Right kidney (tissue), 1 donor: ENCODE measurements at regions not wholly inside any gene's neighbourhood (a gene's known extent, or its start where the extent isn't known, plus 50 kb on each side); places are given as distances from the start of the nearest gene placed in this dataset.
"Not testable (repeated sequence)": the region's sequence is repeated elsewhere in the genome, so short reads cannot be mapped to it uniquely, and the experiment has no call there.

Source experiments
- DNase-seq: peaks from one replicate; pipeline ENCODE4 v3.0.0-alpha.2; 2016

DNA sequence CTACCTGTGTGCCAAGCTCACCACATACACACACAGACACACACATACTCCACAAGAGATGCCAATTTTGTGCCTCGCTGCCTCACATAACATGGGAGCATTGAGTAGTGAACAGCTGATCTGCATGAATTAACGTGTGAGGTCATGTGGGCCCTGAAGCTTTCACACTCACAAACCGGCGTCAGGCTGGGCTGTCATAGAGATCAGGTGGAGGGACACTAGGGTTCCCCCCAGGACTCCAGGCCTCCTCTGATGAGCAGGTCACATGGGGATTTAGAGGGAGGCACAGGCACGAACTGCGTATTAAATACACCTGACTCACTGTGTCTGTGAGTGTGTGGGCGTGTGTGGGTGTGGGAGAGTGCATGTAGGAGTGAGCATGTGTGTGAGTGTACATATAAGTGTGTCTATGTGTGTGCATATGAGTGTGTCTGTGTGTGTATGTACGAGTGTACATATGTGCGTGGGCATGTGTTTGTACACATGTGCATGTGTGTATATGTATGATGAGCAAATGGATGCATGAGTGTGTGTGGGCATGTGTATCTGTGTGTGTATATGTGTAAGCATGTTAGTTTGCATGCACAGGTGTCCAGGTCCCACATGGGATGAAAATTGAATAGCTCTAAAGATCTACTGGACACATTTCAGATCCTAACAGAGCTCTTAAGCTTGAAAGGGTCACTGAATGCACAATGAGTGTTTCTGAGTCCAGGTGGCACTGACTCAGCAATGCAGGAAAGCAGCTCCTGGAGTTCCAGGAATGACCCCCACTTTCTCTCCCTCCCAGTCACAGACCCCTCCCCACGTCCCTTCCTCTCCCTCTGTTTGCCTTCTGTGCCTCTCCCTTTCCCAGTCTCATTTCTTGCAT, 336.6 kb downstream of the PREX1 start:
- no peak for DNase-seq

DNA sequence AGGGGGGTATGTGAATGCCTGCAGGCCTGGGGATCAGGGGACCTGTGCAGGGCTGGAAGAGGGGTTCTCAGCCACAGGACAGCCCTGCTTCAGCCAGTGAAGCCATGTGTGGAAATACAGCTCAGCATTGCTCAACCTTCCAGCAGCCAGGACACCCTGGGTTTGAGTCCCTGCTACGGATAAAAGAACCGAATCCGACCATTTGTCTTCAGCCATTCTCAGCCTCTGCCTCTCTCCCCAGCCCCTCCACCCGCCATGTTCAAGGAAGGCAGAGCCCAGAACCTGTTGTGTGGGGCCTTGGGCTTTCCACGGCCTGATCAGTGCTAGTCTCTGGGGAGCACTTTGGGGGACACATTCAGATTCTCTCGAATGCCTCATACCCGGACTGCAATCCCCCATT, 337.5 kb downstream of the PREX1 start:
- DNase-seq, result not testable (repeated sequence)

DNA sequence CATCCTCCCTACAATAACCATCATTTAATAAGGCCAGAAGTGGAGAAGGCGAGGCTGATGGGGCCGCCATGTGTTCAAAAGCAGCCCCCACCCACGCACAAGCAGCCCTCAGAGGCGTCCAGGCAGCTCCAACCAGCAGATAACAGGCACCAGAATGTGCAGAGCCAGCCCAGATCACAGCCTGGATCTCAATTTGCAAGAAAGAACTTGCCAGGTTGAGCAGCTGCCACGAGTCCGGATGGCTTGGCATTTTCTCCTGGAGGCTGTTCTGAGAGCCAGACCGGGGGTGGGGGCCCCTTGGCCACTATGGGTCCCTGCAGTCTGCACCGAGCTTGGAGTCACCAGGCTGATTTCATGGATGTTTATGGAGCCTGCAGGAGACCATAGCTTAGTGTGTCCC, 338.1 kb downstream of the PREX1 start:
- DNase-seq, result no peak

DNA sequence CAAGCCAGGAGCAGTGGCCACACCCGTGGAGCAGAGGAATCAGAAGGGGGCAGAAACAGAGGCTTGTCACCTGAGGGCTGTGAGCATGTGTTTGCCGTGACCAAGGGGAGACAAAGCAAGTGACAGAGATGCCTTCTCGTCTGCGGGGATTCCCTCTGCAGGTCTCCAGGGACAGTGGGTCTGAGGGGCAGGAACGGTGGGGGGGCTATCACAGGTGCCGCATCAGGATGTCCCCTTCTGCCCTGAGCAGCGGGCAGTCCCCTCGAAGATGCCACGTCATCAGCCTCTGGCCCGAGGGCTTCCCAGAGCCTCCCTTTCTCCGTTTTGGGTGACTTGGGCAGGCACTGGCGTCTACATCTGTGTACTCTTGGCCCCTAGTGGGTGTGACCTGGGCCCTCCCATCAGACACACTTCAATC, 338.7 kb downstream of the PREX1 start:
- DNase-seq, result no peak

DNA sequence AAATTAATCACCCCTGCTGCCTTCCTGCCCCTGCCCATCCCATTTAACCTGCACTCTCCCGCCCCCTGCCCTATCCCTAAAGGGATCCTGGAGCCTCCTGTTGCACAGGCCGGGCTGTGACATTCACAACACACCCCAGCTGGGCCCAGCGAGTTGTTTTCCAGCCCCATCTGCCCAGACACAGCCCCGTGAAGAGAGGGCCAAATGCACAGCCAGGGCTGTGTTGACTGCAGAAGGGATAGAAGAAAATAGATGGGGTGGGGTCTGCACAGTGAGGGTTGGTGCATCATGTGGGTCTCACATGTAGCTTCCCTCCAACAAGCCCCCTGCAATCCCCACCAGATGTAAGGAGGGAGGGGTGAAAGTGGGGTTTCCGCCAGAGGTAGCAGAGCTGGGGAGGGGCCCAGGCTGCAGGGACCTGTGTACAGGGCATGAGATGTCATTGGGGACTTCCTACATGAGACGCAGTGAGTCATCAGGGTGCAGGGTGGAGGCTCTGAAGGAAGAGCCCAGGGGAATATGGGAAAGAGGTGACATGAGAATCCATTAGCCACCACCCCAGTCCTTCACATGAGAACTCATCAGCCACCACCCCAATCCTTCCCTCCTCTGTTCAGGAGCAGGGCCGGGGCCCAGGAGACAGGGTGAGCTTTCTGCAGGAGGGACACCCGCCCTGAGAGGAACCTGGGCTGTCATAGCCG, 339.3 kb downstream of the PREX1 start:
- not testable (repeated sequence) for DNase-seq

DNA sequence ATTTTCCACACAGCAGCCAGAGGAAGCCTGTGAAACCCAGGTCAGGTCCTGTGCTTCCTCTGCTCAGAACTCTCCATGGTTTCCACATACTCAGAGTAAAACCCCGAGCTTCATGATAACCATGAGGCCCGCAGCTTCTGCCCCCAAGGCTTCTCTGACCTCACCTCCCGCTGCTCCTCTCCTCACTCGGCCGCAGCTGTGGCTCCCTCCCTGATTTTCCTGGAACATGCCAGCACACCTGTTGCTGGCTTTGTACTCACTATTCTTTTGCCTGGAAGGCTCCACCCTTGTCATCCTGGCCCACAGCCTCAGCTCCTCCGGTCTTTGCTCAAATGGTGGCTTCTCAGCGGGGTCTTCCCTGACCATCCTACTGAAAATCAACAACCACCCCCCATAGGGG, 341.7 kb downstream of the PREX1 start:
- DNase-seq, result no peak

DNA sequence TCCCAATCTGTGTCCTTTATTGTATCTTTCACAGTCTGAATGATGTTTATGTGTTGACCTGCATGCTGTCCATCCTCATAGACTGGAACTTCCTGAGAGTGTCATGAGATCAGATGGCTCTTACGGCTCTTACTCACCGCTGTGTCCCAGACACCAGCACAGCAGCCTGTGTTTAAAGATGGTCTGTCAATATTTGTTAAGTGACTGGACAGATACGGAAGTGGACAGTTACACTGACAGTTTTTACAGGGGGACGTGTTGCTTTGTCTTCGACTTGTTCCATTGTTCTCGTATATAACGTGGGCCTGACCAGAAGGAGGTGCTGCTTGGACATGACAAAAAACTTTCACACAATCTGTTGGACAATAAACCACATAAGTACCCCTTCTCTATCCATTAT, 342.6 kb downstream of the PREX1 start:
- not testable (repeated sequence) for DNase-seq

DNA sequence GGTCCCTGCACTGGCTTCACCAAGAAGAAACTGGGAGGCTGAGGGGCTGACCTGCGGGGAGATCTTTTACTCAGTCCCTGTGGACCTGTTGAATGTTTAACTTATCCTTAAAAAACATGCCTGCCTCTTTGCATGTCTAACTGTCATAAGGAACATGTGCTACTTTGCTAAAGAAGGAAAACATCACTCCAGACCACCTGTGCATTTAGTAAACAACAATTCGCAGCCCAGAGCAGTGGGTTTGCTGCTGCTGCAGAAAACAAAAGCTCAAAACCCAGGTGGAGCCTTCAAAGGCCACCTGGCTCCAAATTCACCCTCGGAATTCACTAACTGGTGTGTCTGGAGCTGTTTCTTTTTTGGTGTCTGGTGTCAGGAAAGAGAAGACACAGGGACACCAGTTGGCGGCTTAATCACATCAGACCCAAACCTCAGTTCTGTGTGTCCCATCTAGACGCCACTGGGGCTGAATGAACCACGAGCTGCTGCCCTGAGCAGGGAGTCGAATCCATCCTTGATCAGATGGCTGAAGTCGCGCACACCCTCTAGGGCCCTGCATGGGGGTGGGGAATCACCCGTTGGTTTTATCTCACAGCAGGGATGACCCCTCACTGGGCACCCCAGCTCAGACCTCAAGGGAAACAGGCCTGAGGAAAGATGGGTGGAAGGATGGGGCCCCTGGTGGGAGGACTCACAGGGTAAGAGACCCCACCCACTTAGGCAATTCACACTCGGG, 344.3 kb downstream of the PREX1 start:
- no peak for DNase-seq

DNA sequence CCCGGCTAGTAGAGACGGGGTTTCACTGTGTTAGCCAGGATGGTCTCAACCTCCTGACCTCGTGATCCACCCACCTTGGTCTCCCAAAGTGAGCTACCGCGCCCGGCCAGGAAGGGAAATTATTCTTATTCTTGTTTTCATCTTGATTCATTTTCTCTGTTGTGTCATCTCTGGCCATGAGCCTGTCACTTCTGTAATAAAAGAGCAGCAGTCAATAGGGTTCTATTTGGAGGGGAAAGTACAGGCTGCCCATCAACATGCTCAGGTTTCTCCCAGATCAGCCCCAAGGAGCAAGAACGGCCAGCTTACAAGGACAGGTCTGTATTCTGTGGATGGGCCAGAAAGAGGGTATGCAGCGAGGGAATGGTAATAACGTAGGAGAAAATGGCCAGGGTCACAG, 345.0 kb downstream of the PREX1 start:
- DNase-seq, result no peak

DNA sequence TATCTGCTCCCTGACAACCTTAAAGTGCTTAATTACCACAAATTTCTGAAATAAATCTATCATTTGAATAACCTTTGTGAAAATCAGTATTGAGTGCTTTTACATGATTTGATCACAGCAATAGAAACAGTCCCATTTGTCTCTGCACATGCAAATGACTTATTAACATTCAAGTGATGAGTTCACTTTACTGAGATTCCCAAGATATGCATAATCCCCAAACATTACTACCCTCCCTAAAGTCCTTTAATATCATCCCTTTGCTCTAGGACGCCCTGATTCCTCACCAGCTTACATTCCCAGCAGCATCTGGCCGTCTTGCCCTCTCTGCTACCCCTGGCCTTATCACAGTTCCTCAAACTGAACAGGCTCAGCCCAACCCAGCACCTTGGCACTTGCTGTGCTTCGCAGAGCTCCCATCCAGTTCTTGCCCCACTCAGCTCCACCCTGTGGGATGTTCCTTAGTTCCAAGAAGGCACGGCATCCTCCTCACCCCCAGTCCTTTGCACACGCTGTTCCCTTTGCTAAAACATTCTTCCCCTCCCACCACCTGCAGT, 347.5 kb downstream of the PREX1 start:
- no peak for DNase-seq

DNA sequence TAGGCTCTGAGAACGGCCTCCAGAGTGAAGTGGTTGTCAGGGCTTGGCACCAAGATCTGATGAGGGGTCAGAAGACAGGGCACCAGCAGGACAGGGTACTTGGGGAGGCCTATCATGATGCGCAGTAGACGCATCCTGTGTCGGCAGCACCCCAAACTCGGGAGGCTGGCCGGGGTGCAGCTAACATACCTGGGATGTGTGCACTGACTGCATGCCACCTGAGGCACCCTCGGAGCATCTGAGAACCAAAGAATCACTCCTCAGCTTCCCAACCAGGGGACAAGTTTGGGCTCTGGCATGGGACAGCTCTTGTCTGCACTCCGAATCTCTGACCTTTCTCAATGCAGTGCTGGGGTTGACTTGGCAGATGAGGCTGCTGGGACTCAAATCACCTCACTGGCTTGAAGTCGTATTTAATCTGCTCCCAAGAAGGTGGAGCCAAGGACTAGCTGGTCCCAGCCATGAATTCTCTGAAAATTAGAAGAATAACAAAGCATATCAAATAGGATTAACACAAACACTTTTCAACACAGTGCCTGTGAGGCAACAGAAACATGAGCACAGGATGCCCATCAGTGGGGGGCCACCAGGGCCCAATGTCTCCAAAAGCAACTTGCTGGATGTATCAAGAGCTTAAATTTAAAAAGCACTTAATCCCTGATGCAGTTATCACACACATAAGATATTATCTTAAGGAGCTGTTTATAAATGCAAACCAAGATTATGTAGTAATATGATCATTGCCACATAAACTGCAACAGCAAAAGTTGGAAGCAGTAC, 348.8 kb downstream of the PREX1 start:
- DNase-seq, result no peak

DNA sequence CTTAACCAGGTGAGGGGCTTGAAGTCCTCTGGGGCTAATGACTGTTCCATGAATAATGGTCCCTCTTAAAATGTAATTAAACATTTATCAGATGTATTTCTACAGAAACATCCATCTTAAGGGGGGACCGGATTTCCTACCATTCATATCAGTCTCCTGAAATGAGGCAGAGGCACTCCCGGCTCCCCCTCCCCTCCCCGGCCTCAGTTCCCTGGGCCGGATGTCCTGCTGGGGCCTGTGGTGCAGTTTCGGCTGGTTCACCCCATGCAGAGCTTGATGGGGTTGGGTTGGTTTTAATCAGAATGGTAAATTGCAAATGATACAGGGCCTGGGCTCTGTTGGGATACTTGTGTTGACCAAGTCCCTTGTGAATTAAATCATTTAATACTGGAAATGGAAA, 349.4 kb downstream of the PREX1 start:
- DNase-seq, result no peak

DNA sequence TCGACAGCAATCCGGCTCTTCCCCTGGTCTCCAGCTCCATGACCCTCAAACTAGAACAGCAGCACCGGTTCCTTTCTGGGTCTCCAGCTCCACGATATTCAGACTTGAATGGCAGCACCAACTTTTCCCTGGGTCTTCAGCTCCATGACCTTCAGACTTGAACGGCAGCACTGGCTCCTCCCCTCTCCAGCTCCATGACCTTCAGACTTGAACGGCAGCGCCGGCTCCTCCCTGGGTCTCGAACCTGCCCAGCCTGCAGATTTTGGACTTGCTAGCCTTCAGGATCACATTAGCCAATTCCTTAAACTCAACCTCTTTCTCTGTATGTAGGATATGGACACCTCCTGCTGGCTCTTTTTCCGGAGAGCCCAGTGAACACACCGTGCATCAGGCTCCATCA, 350.9 kb downstream of the PREX1 start:
- DNase-seq, result no peak

DNA sequence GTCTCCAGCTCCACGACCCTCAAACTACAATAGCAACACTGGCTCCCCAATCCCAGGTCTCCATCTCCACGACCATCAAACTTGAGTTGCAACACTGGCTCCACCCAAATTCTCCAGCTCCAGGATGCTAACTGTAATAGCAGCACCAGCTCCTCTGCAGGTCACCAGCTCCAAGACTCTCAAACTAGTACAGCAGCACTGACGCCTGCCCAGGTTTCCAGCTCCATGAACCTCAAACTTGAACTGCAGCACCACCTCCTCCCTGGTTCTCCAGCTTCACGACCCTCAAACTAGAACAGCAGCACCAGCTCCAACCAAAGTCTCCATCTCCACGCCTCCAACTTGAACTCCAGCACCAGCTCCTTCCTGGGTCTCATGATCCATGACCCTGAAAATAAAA, 353.8 kb downstream of the PREX1 start:
- no peak for DNase-seq

DNA sequence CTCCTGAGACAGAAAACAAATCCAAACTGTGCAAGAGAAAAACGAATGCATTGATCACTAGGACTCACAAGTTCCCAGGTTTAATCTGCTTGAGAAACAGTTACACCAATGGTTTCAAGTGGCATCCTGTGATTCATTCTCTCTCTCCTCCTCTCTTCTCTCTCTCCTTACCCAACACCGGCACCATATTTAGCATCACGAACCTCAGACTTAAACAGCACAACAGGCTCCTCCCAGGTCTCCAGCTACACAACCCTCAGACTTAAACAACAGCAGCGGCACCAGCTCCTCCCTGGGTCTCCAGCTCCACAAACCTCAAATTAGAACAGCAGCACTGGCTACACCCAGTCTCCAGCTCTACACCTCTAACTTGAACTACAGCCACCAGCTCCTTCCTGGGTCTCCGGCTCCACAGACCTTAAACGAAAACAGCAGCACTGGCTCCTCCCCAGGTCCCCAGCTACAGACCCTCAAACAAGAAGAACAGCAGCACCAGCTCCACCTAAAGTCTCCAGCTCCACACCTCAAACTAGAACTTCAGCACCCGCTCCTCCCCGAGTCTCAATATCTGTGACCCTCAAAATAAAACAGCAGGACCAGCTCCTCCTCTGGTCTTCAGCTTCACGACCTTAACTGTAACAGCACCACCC, 355.9 kb downstream of the PREX1 start:
- DNase-seq, result no peak

DNA sequence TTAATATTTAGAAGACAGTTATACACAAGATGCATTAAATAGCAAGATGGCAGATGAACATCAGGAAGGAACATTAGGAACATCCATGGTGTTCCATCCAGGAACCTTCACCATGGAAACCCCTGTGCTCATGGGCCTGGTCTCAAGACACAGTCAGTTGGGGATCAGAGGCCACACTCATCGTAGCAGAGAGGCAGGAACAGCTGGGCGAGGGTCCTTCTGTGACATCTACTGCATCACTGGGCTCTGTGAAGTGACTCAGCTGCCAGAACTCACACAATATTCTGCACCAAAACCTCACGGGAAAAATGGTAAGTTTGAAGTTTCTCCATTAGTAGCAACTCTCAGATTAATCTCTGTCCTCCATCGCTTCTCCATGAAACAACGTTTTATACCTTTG, 356.6 kb downstream of the PREX1 start:
- DNase-seq, result no peak

DNA sequence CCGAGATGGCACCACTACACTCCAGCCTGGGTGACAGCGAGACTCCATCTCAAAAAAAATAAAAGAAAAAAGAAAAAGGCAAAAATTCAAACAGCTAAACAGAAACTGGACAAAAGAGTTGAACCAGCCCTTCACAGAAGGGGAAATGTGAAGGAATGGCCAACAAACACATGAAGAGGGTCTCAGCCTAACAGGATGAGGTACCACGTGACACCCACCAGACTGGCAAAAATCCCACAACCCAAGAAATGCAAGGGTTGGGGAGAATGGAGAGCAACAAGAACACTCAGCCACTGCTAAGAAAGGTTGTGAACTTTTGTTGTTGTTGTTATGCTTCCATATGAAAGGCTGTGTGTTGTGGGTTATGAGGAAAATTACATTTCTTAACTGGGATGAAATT, 357.7 kb downstream of the PREX1 start:
- DNase-seq, result no peak

DNA sequence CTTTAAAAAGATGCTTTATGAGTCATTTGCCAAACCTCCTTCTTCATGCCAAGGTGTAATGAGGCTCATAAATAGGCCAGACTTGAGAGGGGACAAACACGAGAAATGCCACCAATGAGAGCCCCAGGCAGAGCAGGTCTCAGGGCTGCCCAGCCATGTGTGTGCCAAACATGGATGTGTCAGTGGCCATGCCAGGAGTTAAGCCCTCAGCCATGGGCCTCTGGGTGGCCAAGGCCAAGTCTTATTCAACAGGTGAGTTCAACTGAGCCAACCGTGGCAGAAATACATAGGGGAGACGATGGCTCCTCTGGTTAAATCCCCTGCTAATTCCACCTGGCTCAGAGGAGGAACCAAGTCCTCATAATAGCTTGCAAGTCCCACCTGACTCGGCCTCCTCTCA, 358.8 kb downstream of the PREX1 start:
- no peak for DNase-seq

DNA sequence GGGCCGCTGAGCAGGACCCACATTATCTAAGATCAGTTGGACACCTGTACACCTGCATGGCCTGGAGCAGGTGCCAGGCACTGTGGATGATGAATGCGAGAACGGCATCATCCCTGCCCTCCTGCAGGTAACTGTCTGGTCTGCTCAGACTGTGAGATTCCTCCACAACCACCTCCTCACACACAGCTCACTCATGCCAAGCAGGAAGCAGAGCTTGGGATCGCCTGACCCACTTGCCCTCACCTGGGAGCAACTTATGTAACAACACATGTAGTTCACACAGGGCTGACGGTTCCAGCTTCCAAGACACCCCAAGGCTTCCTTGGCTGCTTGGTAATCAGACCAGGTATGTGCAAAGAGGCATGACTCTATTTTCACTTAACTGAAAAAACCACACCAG, 359.2 kb downstream of the PREX1 start:
- DNase-seq, result no peak

DNA sequence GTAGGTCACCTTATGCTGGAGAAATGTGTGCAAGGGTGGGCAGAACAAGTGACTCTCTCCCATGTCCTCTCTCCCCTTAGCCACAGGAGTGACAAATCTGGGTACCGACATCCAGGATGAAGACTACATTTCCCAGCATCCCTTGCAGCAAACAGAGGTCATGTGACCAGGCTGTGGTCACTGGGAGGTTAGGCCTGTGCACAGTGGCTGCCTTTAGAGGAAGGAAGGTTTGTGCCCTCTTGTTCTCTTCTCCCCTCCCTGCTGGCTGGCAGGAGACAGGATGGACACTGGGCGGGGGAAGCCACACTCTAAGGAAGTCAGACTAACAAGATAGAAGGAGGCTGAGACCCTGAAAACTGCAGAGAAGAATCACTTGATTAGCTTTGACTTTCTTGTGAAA, 360.2 kb downstream of the PREX1 start:
- DNase-seq, result no peak

DNA sequence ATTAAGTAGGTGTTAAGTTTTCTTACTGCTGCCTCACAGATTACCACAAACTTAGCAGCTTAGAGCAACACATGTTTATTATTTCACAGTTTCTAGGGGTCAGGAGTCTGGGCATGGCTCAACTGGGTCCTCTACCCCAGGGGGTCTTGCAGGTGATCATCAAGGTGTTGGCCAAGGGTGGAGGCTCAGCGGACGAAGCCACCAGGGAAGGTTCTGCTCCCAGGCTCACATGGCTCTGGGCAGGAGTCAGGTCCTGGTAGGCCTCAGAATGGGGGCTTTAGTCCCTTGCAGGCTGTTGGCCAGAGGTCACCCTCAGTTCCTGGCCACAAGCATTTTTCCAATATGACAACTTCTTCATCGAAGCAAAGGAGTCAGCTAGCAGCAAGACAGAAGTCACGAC, 362.5 kb downstream of the PREX1 start:
- DNase-seq, result no peak

DNA sequence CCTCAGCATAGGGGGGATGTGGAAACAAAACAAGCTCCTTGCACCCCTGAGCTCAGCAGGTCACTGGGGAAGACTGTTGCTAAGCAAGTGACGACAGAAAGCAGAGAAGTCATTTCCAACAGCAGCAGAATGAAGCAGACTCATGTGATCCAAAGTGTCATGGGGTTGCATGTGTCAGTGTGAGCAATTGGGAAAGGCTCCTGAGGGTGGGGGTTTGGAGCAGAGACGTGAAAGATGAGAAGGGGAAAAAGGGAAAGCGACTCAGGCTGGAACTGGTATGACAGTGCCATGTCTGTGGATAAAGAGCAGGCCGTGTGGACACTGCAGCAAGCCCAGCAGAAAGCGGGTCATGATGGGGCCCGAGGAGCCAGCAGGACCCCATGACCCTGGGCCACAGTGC, 363.9 kb downstream of the PREX1 start:
- no peak for DNase-seq
